HG03432 (cell line): ENCODE measurements at regions not wholly inside any gene's neighbourhood (a gene's known extent, or its start where the extent isn't known, plus 50 kb on each side); places are given as distances from the start of the nearest gene placed in this dataset.
"Not testable (repeated sequence)": the region's sequence is repeated elsewhere in the genome, so short reads cannot be mapped to it uniquely, and the experiment has no call there.

Experiments
- ATAC-seq: cut with Tn5 transposase; IDR thresholded peaks from one replicate; pipeline ENCODE4 v1.9.1; 2021; ENCODE audit warnings: mild to moderate bottlenecking, moderate library complexity; ENCODE audit not compliant: unreplicated experiment

- ATAC-seq: not testable (repeated sequence)
These were observed 51.0 kb downstream of the NPIPB11 start for GRCh38 chr16:29355339-29356059.

GRCh38 chr16:29354449-29354848 is 52.1 kb downstream of the NPIPB11 start:
- not testable (repeated sequence) for ATAC-seq

GRCh38 chr16:29352617-29352999 is 53.9 kb downstream of the NPIPB11 start:
- not testable (repeated sequence) for ATAC-seq

- not testable (repeated sequence) for ATAC-seq
These were observed 54.4 kb downstream of the NPIPB11 start for GRCh38 chr16:29351970-29352616.

GRCh38 chr16:29351271-29351969 is 55.1 kb downstream of the NPIPB11 start:
- not testable (repeated sequence) for ATAC-seq

GRCh38 chr16:29349966-29350365 is 56.5 kb downstream of the NPIPB11 start:
- ATAC-seq: not testable (repeated sequence)

GRCh38 chr16:29348748-29349147 is 57.8 kb downstream of the NPIPB11 start:
- not testable (repeated sequence) for ATAC-seq

- ATAC-seq: not testable (repeated sequence)
These were observed 58.3 kb downstream of the NPIPB11 start for GRCh38 chr16:29348123-29348690.

- ATAC-seq: peak; percentile 31
These were observed 59.5 kb downstream of the NPIPB11 start for GRCh38 chr16:29346796-29347580.

GRCh38 chr16:29346203-29346602 is 60.3 kb downstream of the NPIPB11 start:
- not testable (repeated sequence) for ATAC-seq

- not testable (repeated sequence) for ATAC-seq
These were observed 63.6 kb downstream of the NPIPB11 start for GRCh38 chr16:29342937-29343336.

GRCh38 chr16:29340779-29341438 is 65.6 kb downstream of the NPIPB11 start:
- not testable (repeated sequence) for ATAC-seq

GRCh38 chr16:29340235-29340634 is 66.3 kb downstream of the NPIPB11 start:
- not testable (repeated sequence) for ATAC-seq

GRCh38 chr16:29338821-29339700 is 67.5 kb downstream of the NPIPB11 start:
- peak; percentile 75 for ATAC-seq

GRCh38 chr16:29337385-29337901 is 69.1 kb downstream of the NPIPB11 start:
- peak; percentile 33 for ATAC-seq

- ATAC-seq: peak; percentile 32
These were observed 71.0 kb downstream of the NPIPB11 start for GRCh38 chr16:29335549-29335846.

- ATAC-seq: not testable (repeated sequence)
These were observed 71.5 kb downstream of the NPIPB11 start for GRCh38 chr16:29334776-29335548.

GRCh38 chr16:29333492-29334097 is 72.9 kb downstream of the NPIPB11 start:
- not testable (repeated sequence) for ATAC-seq
